Esophagus squamous epithelium (tissue), 5 donors: ENCODE measurements at regions not wholly inside any gene's neighbourhood (a gene's known extent, or its start where the extent isn't known, plus 50 kb on each side); places are given as distances from the start of the nearest gene placed in this dataset.
"Not testable (repeated sequence)": the region's sequence is repeated elsewhere in the genome, so short reads cannot be mapped to it uniquely, and the experiment has no call there.

ENCODE experiments used
- DNase-seq: peaks from one replicate; lab custom pipeline; 2025; lab: John Stamatoyannopoulos, UW
- H3K27ac ChIP-seq, 4 donors: fragments of 200-600 bp; sonication (generic); one replicate each; pipeline ENCODE4 v1.5.1; 2016 to 2019; ENCODE audit warnings: mild to moderate bottlenecking in 1 of 4
- H3K27me3 ChIP-seq, 4 donors: fragments of 200-600 bp; sonication (generic); 1 replicate in 3 of 4; 2 replicates in 1 of 4; pipeline versions ENCODE4 v1.5.1 to v1.6.0; 2017 to 2021; ENCODE audit warnings: antibody characterized with exemption in 1 of 4
- H3K36me3 ChIP-seq, 3 donors: fragments of 200-600 bp; sonication (generic); one replicate each; pipeline ENCODE4 v1.5.1; 2016 to 2019
- H3K4me1 ChIP-seq, 3 donors: fragments of 200-600 bp; sonication (generic); one replicate each; pipeline ENCODE4 v1.5.1; 2017 to 2019
- H3K4me3 ChIP-seq, 4 donors: fragments of 200-600 bp; sonication (generic); 1 replicate in 3 of 4; 2 replicates in 1 of 4; pipeline ENCODE4 v1.5.1; 2016 to 2019; ENCODE audit warnings: mild to moderate bottlenecking in 2 of 4, moderate library complexity in 1 of 4
- H3K9me3 ChIP-seq, 3 donors: fragments of 200-600 bp; sonication (generic); one replicate each; pipeline ENCODE4 v1.5.1; 2016 to 2019
- POLR2A ChIP-seq, 4 donors: fragments of 450-650 bp; IDR thresholded peaks; one replicate each; pipeline ENCODE4 v1.6.1; 2017; ENCODE audit warnings: antibody characterized with exemption in 4 of 4, mild to moderate bottlenecking in 4 of 4, moderate library complexity in 3 of 4
- WGBS, 2 donors: methylation state at CpG; one replicate each; pipeline ENCODE4 v1.1.5; 2018; 5-methylcytosine and 5-hydroxymethylcytosine counted together
- intact Hi-C: fragments of 100-400 bp; cut with DNase I; formaldehyde crosslinking; loops from one replicate; pipeline ENCODE4 v1.15.0; 2022
- TF ChIP-seq, protein P1 (sequence below), 6 experiments: fragments of 450-650 bp in 4 of 6; fragments of 200-600 bp in 2 of 6; sonication (generic) in 2 of 6; IDR thresholded peaks; one replicate each; pipeline ENCODE4 v1.5.1; 2016 to 2019; ENCODE audit warnings: antibody characterized with exemption in 6 of 6, mild to moderate bottlenecking in 4 of 6, moderate library complexity in 4 of 6
- donor health status: DM: yes; HTN: yes; CAD: no.

DNA sequence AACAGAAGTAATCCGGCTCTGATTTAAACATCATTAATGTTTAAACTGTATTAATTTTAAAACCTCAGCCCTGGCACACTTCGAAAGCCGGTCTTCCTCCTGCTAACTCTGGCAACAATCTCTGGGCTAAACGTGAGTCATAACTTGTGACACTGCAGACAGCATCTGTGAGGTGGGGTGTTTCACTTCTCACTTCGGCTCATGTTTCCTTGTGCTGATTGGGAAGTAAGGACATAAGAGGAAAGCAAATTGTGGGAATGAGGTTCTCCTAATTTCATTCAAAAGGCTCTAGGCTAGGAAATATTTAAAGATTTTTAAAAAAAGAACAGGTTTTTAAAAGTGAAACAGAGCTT lies 139.9 kb upstream of the USP9X start:
- Histone ChIP-seq H3K4me3 (no peak overlapping the region), H3K36me3 (no peaks in the 10 kb centered on the region), H3K4me1 (no peaks in the 10 kb centered on the region), H3K27me3 (no peaks in the 10 kb centered on the region), H3K27ac (peak overlapping the region in 1 of 4 donors; percentile 69), H3K9me3 (peaks cover 0 to 3% (median 0%) of the 10 kb centered on the region in 3 donors)
- no peak for DNase-seq
- intact Hi-C loops = no loop called here
- TF ChIP-seq, protein P1, sequence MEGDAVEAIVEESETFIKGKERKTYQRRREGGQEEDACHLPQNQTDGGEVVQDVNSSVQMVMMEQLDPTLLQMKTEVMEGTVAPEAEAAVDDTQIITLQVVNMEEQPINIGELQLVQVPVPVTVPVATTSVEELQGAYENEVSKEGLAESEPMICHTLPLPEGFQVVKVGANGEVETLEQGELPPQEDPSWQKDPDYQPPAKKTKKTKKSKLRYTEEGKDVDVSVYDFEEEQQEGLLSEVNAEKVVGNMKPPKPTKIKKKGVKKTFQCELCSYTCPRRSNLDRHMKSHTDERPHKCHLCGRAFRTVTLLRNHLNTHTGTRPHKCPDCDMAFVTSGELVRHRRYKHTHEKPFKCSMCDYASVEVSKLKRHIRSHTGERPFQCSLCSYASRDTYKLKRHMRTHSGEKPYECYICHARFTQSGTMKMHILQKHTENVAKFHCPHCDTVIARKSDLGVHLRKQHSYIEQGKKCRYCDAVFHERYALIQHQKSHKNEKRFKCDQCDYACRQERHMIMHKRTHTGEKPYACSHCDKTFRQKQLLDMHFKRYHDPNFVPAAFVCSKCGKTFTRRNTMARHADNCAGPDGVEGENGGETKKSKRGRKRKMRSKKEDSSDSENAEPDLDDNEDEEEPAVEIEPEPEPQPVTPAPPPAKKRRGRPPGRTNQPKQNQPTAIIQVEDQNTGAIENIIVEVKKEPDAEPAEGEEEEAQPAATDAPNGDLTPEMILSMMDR (IDR thresholded peaks at IDR 0.05) = no peak
- TF ChIP-seq POLR2A (IDR thresholded peaks at IDR 0.05) = no peak
- whole genome bisulfite sequencing, 2 donors = 1 to 44% methylated on average over 5 of the region's 5 CpGs

DNA sequence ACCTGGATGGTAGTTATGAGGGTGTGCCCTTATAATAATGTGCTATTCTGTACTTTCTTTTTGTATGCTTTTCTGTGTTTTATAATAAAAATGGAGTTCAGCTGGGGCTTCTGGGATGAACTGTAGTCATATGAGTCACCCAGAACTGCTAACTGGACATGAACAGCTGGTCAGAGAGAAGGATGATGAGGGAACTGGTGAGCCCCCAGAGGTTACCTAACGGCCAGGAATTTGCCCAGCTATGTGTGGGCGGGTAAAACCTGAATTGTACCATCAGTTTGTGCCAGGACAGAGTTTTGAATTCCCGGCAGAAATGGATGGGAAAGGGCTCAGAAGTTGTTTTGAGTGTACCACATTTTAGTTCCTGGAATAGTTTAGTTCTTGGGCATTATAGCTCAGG lies 138.0 kb upstream of the USP9X start:
- Histone ChIP-seq H3K27me3 (no peaks in the 10 kb centered on the region), H3K4me1 (no peaks in the 10 kb centered on the region), H3K36me3 (no peaks in the 10 kb centered on the region), H3K4me3 (no peak overlapping the region), H3K9me3 (peaks cover 0 to 3% (median 0%) of the 10 kb centered on the region in 3 donors), H3K27ac (no peak overlapping the region)
- intact Hi-C loops = no loop called here
- TF ChIP-seq POLR2A (IDR thresholded peaks at IDR 0.05) = no peak
- TF ChIP-seq, protein P1 (IDR thresholded peaks at IDR 0.05) = no peak
- no peak for DNase-seq
- WGBS, 2 donors = 38% methylated on average over 3 of the region's 3 CpGs; no CpG with 5 or more reads in 1 of the 2 donors

DNA sequence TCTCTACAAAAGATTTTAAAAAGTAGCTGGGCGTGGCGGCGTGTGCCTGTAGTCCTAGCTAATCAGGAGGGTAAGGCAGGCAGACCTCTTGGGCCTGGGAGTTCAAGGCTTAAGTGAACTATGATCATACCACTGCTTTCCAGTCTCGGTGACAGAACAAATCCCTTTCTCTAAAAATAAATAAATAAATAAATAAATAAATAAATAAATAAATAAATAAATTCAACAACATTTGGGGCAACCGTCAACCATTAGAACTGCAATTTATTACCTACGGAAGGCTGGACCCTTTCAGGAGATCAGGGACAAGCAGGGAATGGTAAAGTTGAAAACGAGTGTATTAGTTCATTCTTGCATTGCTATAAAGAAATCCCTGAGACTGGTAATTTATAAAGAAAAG lies 136.2 kb upstream of the USP9X start:
- TF ChIP-seq POLR2A (IDR thresholded peaks at IDR 0.05) = no peak
- TF ChIP-seq, protein P1 (IDR thresholded peaks at IDR 0.05) = no peak
- 71 to 82% methylated on average over 7 of the region's 7 CpGs for WGBS, 2 donors
- H3K27me3 ChIP-seq = no peaks in the 10 kb centered on the region
- DNase-seq = no peak
- no peak overlapping the region for H3K27ac ChIP-seq
- intact Hi-C loops = no loop called here
- H3K4me1 ChIP-seq = no peaks in the 10 kb centered on the region
- H3K4me3 ChIP-seq = no peak overlapping the region
- H3K36me3 ChIP-seq = no peaks in the 10 kb centered on the region
- H3K9me3 ChIP-seq = peaks cover 0 to 3% (median 0%) of the 10 kb centered on the region in 3 donors

DNA sequence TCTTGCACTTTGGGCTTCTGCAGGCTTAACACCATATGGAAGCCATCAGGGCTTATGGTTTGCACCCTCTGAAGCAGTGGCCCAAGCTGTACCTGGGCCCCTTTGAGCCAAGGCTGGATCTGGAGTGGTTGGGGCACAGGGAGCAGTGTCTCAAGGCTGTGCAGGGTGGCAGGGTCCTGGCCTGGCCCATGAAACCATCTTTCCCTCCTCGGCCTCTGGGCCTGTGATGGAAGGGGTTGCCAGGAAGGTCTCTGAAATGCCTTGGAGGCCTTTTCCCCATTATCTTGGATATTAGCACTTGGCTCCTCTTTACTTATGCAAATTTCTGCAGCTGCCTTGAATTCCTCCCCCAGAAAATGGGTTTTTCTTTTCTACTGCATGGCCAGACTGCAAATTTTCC lies 134.7 kb upstream of the USP9X start:
- Histone ChIP-seq H3K27ac (no peak overlapping the region), H3K36me3 (no peaks in the 10 kb centered on the region), H3K4me3 (no peak overlapping the region), H3K9me3 (peaks cover 0 to 3% (median 0%) of the 10 kb centered on the region in 3 donors), H3K4me1 (no peaks in the 10 kb centered on the region), H3K27me3 (no peaks in the 10 kb centered on the region)
- 40% methylated on average over 1 of the region's 1 CpG; no CpG with 5 or more reads in 1 of the 2 donors for WGBS, 2 donors
- DNase-seq = no peak
- TF ChIP-seq POLR2A (IDR thresholded peaks at IDR 0.05) = no peak
- TF ChIP-seq, protein P1 (IDR thresholded peaks at IDR 0.05) = no peak
- intact Hi-C loops = no loop called here

DNA sequence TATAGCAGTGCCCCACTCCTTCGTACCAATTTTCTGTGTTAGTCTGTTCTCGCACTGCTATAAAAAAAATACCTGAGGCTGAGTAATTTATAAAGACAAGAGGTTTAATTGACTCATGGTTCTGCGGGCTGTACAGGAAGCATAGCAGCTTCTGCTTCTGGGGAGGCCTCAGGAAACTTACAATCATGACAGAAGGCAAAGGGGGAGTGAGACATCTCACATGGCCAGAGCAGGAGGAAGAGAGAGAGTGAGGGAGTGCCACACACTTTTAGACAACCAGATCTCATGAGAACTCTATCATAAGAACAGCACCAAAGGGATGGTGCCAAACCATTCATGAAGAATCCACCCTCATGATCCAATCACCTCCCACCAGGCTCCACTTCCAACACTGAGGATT lies 133.8 kb upstream of the USP9X start:
- intact Hi-C loops, H3K4me3 ChIP-seq, H3K27me3 ChIP-seq, H3K4me1 ChIP-seq, DNase-seq, H3K9me3 ChIP-seq, H3K36me3 ChIP-seq, H3K27ac ChIP-seq: not testable (repeated sequence)
- 70 to 82% methylated on average over 1 to 3 of the region's 3 CpGs for WGBS, 2 donors

DNA sequence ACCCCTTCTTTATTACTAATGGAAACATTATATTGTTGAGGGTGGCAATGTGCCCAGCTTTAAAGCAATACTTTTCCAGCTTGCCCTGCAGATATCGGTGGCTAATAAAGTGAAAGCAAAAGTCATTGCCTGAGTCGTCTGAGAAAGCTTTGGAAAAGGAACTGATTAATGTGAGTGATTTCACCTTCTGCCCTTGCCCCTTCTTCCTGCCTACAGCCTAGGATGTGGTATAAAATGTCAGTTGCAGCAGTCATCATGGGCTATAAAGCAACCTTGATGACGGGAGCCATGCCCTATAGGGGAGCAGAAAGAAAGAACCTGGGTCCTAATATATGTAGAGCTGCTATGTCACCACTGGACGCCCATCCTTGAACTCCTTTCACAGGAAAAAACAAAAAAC lies 132.4 kb upstream of the USP9X start:
- Histone ChIP-seq H3K27ac (no peak overlapping the region), H3K36me3 (no peaks in the 10 kb centered on the region), H3K4me3 (peak overlapping the region in 3 of 4 donors; percentile 16 to 38 (median 23)), H3K9me3 (peaks cover 0 to 3% (median 0%) of the 10 kb centered on the region in 3 donors), H3K4me1 (no peaks in the 10 kb centered on the region), H3K27me3 (no peaks in the 10 kb centered on the region)
- intact Hi-C loops = no loop called here
- DNase-seq = no peak
- no peak for TF ChIP-seq POLR2A (IDR thresholded peaks at IDR 0.05)
- TF ChIP-seq, protein P1 (IDR thresholded peaks at IDR 0.05) = no peak
- 12 to 34% methylated on average over 4 of the region's 4 CpGs for WGBS, 2 donors
